ENCODE measurements at regions not wholly inside any gene's neighbourhood (a gene's known extent, or its start where the extent isn't known, plus 50 kb on each side); places are given as distances from the start of the nearest gene placed in this dataset.

GRCh38 chr12:69073035-69073434 is 140.1 kb upstream of the CPM start:
- TF ChIP-seq CTCF (IDR thresholded peaks at IDR 0.05; ENCODE audit: low read depth, low read length) (no peak), POLR2A (IDR thresholded peaks at IDR 0.05; ENCODE audit: extremely low read depth, insufficient read length) (no peak)
